GM19043 (cell line): ENCODE measurements at regions not wholly inside any gene's neighbourhood (a gene's known extent, or its start where the extent isn't known, plus 50 kb on each side); places are given as distances from the start of the nearest gene placed in this dataset.

ENCODE experiments used
- ATAC-seq: cut with Tn5 transposase; IDR thresholded peaks from one replicate; pipeline ENCODE4 v1.9.1; 2021; ENCODE audit warnings: low read depth; ENCODE audit not compliant: unreplicated experiment

DNA sequence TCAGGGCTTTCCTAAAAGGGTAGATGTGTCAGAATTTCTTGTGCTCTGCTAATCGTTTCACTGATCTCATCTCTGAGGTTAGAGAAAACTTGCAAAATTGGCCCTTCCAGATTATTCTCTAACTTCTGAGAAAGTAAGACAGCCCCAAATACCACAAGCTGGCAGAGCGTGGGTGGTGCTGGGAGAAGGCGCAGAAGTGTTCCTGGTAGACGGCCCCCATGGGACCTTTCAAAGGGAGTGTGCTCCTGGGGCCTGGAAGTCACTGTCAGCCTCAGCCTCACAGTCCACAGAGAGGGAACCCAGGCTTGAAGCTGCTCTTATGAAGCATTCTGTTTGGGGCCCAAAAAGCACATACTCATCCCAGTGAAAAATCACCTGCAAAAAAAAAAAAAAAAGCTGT, 86.5 kb upstream of the PFN2 start:
- no peak for ATAC-seq

GRCh38 chr3:150055332-150055731, 84.6 kb upstream of the PFN2 start:
- no peak for ATAC-seq

DNA sequence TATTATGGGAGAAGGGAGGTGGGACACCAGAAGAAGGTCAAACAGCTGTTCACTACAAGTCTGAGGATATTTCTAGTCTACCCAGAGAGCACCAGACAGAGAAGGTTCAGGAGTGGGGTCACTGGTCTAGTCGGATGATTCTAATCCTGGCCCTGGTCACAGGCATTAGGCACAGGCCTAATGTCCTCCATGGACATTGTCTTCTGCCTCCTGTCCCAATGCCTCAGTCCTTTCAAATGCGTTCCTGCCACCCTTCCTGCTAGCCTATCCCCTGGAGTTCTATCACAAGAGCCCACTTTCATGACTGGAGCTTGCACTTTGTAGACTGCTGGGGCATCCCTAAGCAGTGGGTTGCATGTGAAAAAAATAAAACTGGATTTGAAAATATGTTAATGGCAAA, 83.9 kb upstream of the PFN2 start:
- ATAC-seq = no peak

DNA sequence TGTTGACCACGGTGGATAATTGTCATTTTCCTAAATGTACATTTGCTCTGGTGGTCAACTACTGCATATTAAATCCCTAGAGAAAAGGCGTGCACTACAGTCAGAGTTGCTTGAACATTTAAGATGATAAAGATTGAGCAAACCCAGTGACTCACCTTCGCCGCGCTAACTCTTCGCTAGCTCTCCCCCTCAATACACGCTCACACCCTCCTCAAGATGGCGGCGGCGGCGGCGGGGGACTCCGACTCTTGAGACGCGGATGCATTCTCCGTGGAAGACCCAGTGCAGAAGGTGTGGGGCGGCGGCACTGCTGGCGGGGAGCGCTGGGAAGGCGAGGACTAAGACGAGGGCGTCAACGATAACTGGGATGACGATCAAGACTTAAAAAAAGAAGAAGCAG, 79.8 kb upstream of the PFN2 start:
- ATAC-seq = no peak

DNA sequence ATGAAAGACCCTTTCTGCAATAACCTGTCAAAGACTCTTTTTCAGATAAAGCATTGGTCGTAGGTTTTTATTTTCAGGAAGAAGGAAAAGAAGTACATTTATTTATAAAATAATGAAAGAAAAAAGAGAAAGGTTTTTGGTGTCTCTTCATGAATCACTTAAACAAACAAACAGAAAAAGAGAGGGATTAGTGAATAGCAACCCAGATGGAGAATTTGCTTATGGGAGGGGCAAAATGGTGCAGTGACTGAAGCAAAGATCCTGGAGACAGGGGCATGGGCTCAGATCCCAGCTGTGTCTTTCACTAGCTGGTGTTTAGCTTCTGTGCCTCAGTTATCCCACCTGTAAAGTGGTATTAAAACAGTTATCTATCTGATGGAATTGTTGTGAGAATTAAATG, 78.6 kb upstream of the PFN2 start:
- no peak for ATAC-seq

GRCh38 chr3:150041877-150042276, 71.2 kb upstream of the PFN2 start:
- ATAC-seq = no peak

DNA sequence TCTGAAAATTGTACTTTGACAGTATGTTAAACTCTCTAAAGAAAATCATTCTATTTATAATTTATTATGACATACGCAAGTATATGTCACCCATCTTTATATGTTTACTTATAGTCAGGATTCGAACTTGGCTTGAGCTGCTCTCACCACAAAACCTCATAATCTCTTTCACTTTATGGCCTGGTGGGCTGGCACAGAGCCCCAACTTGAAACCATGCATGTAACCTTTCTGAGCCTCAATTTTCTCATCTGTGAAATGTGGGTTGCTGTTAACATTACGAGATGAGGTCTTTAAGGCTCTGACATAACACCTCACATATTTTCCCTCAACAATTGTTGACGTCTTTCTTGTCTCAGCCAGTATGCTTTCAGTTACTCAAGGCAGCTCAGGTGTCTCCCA, 69.4 kb upstream of the PFN2 start:
- no peak for ATAC-seq

- ATAC-seq = no peak
These were observed 68.1 kb upstream of the PFN2 start for GRCh38 chr3:150038830-150039229.

GRCh38 chr3:150036780-150037179, 66.1 kb upstream of the PFN2 start:
- no peak for ATAC-seq

DNA sequence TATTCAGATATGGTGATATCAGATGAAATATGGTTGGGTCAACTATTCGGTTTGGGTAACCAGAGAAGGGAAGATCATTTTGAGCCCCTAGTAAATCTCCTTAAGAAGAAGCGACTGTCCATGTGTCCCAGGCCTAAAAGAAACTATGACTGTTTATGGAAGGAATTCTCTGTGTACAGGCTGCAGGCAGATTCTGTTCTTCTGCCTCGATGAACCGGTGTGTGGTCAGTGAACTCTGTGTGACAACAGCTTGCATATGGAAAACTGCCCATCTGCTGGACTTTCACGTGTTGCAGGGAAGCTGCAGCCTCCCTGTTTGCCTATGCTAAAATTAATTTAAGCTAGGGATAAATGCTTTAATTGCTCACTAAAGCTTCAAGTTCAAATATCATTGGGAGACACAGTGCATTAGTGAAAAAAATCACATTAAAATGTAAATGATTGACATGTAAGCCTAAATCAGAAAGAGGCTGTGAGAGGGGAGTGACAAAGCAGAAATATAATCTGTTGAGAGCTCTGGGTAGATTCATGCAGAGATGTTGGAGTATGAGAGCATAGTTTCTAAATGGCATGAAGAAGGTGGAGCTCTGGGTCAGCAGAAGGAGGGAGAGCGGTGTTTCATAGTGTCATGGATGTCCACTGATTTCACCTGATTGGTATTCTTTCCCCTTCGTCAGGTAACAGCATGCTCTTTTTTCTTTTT, 65.4 kb upstream of the PFN2 start:
- no peak for ATAC-seq

DNA sequence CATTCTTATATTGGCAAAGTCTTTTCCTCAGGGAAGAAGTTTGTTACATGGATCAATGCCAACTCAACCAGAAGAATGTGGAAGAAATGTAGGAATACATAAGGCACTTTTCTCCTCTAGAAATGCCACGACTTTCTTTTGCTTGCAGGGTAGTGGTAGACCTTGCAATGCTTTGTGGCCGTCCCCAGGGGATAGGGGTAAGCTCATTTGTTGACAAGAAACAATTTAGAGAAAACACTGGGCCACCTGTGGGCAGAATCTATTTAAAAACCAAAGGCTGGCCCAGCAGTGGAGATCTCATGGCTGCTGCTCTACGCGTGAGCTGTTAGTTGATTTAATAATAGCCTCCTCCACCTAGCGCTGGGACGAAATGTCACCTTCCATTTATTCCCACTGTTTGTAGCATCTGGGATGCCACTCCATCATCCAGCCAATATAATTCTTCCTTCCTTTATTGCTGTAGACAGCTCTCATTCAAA, 64.6 kb upstream of the PFN2 start:
- ATAC-seq = no peak

GRCh38 chr3:150033721-150034120, 63.0 kb upstream of the PFN2 start:
- no peak for ATAC-seq

DNA sequence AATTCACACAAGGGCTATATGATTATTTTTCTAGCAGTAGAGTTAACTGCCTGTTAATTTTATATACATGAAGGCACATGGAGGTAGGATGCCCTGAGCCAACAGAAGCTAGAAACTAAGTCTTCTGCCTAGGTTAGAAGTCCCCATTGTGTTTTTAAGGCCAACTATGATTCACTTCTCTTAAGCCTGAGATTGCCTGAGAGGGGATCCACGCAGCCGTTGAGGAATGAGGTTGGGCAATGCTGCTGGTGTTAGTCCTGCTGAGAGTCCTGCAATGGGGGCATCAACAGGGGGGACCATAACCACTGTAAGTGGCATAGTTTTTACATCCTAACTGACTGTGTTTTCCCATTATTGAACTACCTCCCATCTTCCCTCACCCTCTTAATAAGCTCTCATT, 60.1 kb upstream of the PFN2 start:
- no peak for ATAC-seq

- ATAC-seq = no peak
These were observed 52.5 kb upstream of the PFN2 start for GRCh38 chr3:150023239-150023636.

DNA sequence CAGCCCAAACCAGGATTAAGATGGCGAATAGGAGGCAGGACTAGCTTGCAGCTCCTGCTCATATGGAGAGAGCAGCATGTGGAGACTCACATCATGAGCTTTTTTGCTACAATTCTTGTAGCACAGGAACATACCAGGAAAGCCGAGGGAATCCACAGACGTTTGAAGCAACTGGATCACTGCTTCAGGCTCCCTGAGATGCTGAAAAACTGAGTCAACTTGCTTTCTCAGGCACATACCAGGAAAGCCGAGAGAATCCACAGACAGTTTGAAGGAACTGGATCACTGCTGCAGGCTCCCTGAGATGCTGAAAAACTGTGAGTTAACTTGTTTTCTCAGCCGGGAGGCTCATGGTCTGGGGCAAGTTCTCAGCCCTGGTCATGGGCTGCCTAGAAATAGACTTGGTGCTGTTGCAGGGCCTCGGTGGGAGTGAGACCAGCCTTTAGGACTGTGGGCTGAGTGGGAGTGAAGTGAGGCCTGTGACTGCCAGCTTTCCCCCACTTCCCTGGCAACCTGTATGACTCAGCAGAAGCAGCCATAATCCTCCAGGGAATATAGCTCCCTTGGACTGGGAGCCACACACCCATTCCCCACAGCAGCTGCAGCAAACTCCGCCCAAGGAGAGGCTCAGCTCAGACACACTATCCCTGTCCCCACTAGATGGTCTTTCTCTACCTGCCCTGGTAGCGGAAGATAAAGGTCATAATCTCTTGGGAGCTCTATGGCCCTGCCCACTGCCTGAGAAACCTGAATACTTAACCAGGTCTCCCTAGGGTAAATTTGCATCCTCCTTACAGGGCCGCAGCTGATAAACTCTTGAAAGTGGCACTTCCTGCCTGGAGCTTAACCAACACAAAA, 51.9 kb upstream of the PFN2 start:
- peak; percentile 49 for ATAC-seq

GRCh38 chr3:150020527-150020926, 49.8 kb upstream of the PFN2 start:
- ATAC-seq = no peak
